Lower leg skin (tissue), 3 donors: ENCODE measurements at regions not wholly inside any gene's neighbourhood (a gene's known extent, or its start where the extent isn't known, plus 50 kb on each side); places are given as distances from the start of the nearest gene placed in this dataset.

Experiments
- POLR2A ChIP-seq, 2 donors: fragments of 450-650 bp; IDR thresholded peaks; one replicate each; pipeline ENCODE4 v1.6.1; 2016 to 2017; ENCODE audit warnings: antibody characterized with exemption in 2 of 2, mild to moderate bottlenecking in 1 of 2, moderate library complexity in 1 of 2
- TF ChIP-seq, protein P1 (sequence below), 3 donors: fragments of 450-650 bp; IDR thresholded peaks; one replicate each; pipeline ENCODE4 v1.5.1; 2016; ENCODE audit warnings: antibody characterized with exemption in 3 of 3, mild to moderate bottlenecking in 3 of 3, moderate library complexity in 2 of 3

DNA sequence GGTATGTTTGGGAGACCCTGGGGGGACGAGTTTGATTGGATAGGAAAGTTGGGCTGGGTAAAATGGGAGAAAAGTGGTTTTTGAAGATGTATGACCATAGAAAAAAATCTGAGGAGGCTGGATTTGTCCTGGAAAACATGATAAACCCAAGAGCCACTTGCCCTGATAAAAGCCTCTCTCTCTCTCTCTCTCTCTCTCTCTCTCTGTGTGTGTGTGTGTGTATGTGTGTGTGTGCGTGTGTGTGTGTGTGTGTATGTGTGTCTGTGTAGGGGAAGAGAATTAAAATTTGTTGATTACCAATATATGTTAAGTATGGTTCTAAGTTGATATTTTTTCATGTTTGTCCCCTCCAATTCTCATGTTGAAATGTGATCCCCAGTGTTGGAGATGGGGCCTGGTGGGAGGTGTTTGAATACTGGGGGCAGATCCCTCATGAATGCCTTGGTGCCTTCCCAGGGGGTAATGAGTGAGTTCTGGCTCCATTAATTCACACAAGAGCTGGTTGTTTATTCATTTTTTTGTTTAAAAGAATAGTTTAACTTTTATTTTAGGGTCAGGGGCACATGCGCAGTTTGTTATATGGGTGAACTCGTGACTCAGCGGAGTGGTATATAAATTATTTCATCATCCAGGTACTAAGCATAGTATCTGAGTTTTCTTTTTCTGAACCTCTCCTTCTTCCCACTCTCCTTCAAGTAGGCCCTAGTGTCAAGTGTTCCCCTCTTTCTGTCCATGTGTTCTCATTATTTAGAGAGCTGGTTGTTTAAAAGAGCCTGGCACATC, 208.8 kb downstream of the TFAP2B start:
- TF ChIP-seq, protein P1, sequence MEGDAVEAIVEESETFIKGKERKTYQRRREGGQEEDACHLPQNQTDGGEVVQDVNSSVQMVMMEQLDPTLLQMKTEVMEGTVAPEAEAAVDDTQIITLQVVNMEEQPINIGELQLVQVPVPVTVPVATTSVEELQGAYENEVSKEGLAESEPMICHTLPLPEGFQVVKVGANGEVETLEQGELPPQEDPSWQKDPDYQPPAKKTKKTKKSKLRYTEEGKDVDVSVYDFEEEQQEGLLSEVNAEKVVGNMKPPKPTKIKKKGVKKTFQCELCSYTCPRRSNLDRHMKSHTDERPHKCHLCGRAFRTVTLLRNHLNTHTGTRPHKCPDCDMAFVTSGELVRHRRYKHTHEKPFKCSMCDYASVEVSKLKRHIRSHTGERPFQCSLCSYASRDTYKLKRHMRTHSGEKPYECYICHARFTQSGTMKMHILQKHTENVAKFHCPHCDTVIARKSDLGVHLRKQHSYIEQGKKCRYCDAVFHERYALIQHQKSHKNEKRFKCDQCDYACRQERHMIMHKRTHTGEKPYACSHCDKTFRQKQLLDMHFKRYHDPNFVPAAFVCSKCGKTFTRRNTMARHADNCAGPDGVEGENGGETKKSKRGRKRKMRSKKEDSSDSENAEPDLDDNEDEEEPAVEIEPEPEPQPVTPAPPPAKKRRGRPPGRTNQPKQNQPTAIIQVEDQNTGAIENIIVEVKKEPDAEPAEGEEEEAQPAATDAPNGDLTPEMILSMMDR (IDR thresholded peaks at IDR 0.05): no peak
- no peak for TF ChIP-seq POLR2A (IDR thresholded peaks at IDR 0.05)
